SU-DHL-6 (cell line): ENCODE measurements at regions not wholly inside any gene's neighbourhood (a gene's known extent, or its start where the extent isn't known, plus 50 kb on each side); places are given as distances from the start of the nearest gene placed in this dataset.

Experiments
- EZH2phosphoT487 ChIP-seq: fragments of 200-600 bp; sonication (generic), shearing (Covaris generic); conservative IDR thresholded peaks from 2 replicates; pipeline ENCODE4 v1.6.1; 2018; ENCODE audit warnings: mild to moderate bottlenecking, antibody characterized with exemption, low read length, moderate library complexity, mixed read lengths
- TF ChIP-seq, protein P1 (sequence below): fragments of 200-600 bp; sonication (generic); IDR thresholded peaks from one replicate; pipeline ENCODE4 v1.5.1; 2017; ENCODE audit warnings: antibody characterized with exemption, mild to moderate bottlenecking, low read length, moderate library complexity; ENCODE audit not compliant: insufficient read depth, poor library complexity, severe bottlenecking

DNA sequence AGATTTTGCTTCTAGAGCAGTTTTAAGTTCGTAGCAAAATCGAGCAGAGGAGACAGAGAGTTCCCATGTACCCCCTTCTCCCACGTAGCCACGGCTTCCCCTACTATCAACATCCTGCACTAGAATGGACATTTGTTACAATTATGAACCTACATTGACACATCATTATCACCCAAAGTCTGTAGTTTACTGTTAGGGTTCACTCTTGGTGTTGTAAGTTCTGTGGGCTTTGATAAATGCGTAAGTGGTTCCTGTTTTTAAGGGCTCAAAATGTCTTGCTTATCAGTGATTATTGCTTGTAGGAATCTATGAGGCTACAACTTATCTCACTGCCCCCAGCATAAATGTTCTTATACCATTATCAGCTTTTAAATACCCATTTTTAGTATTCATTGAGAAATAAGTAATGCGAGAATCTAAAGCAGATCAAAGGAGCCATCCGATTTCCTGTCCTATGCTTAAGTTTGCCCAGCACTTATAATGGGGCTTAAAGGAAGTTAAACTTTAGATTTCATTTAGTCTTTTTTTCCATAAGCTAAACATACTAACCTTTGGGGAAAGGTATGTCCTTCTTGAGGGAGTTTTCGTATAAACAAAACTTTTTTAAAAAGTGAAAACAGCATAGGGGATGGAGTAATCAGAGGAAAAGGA, 118.7 kb downstream of the HAUS1 start:
- TF ChIP-seq, protein P1, sequence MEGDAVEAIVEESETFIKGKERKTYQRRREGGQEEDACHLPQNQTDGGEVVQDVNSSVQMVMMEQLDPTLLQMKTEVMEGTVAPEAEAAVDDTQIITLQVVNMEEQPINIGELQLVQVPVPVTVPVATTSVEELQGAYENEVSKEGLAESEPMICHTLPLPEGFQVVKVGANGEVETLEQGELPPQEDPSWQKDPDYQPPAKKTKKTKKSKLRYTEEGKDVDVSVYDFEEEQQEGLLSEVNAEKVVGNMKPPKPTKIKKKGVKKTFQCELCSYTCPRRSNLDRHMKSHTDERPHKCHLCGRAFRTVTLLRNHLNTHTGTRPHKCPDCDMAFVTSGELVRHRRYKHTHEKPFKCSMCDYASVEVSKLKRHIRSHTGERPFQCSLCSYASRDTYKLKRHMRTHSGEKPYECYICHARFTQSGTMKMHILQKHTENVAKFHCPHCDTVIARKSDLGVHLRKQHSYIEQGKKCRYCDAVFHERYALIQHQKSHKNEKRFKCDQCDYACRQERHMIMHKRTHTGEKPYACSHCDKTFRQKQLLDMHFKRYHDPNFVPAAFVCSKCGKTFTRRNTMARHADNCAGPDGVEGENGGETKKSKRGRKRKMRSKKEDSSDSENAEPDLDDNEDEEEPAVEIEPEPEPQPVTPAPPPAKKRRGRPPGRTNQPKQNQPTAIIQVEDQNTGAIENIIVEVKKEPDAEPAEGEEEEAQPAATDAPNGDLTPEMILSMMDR, result no peak
- TF ChIP-seq EZH2phosphoT487, result no peak
